Body of pancreas (tissue), 4 donors: ENCODE measurements at regions not wholly inside any gene's neighbourhood (a gene's known extent, or its start where the extent isn't known, plus 50 kb on each side); places are given as distances from the start of the nearest gene placed in this dataset.
A peak's percentile ranks its signal among the peaks of the same experiment; 100 is the strongest.

Experiments
- ATAC-seq: fragments of 150-250 bp; one replicate; pipeline ENCODE4 v1.9.1; 2016
- DNase-seq, 4 donors: peaks; one replicate each; pipeline ENCODE4 v3.0.0-alpha.2; 2019
- H3K27ac ChIP-seq, 4 donors: fragments of 200-600 bp; sonication (generic); 1 replicate in 3 of 4; 2 replicates in 1 of 4; pipeline versions ENCODE4 v1.5.1 to v1.6.1; 2016 to 2019; ENCODE audit warnings: mild to moderate bottlenecking in 1 of 4, mixed read lengths in 1 of 4, moderate library complexity in 1 of 4
- H3K27me3 ChIP-seq, 2 donors: fragments of 200-600 bp; sonication (generic); one replicate each; pipeline ENCODE4 v1.6.0; 2016; ENCODE audit warnings: mild to moderate bottlenecking in 1 of 2
- H3K36me3 ChIP-seq, 2 donors: fragments of 200-600 bp; sonication (generic); replicated peaks in 1 of 2; 2 replicates each; pipeline ENCODE4 v1.5.1; 2016; ENCODE audit warnings: low read depth in 2 of 2; ENCODE audit not compliant: insufficient read depth in 1 of 2
- H3K4me1 ChIP-seq: fragments of 200-600 bp; sonication (generic); one replicate; pipeline ENCODE4 v1.6.0; 2016
- H3K4me3 ChIP-seq, 2 donors: fragments of 200-600 bp; sonication (generic); 1 replicate in 1 of 2; 2 replicates in 1 of 2; pipeline ENCODE4 v1.5.1; 2016 to 2019
- H3K9me3 ChIP-seq, 3 donors: fragments of 200-600 bp; sonication (generic); 1 replicate in 2 of 3; 2 replicates in 1 of 3; pipeline ENCODE4 v1.5.1; 2016
- POLR2A ChIP-seq, 3 donors: fragments of 450-650 bp; IDR thresholded peaks; one replicate each; pipeline ENCODE4 v1.6.1; 2016; ENCODE audit warnings: antibody characterized with exemption in 3 of 3, mild to moderate bottlenecking in 2 of 3
- WGBS, 2 donors: methylation state at CpG; one replicate each; pipeline ENCODE4 v1.1.5; 2017; 5-methylcytosine and 5-hydroxymethylcytosine counted together
- intact Hi-C: fragments of 100-400 bp; cut with DNase I; formaldehyde crosslinking; loops from one replicate; pipeline ENCODE4 v1.15.1; 2023
- TF ChIP-seq, protein P1 (sequence below), 7 experiments: fragments of 450-650 bp in 4 of 7; fragments of 200-600 bp in 3 of 7; sonication (generic) in 3 of 7; IDR thresholded peaks; one replicate each; pipeline ENCODE4 v1.5.1; 2016 to 2019; ENCODE audit warnings: antibody characterized with exemption in 7 of 7

DNA sequence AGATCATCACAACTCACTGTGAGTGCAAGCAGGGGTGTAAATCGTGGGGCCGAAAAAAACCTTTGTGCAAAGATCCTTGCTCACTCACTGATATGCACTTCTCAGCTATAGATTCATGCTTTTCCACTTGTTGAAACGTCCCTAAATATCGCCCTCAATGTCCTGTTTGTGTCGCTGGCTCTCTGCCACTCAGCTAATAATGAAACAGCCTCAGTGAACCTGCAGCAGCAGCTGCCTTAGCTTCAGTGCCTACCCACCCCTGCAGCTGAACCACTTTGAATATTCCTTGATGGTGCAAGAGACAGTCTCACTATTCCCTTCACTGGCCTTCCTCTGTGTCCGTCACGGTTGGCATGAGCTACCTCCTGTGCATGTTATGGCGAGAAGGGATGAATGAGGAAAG is 128.9 kb upstream of the NAA20 start:
- H3K36me3 ChIP-seq, result no peaks in the 10 kb centered on the region
- H3K27ac ChIP-seq, result peak overlapping the region; percentile 5 to 77 (median 68)
- H3K4me3 ChIP-seq, result no peak overlapping the region
- ATAC-seq (no peak), DNase-seq (peak in 1 of 4 donors; percentile 22)
- peaks cover 55% of the 10 kb centered on the region for H3K4me1 ChIP-seq
- H3K27me3 ChIP-seq, result no peaks in the 10 kb centered on the region
- H3K9me3 ChIP-seq, result no peaks in the 10 kb centered on the region
- 59 to 72% methylated on average over 8 of the region's 8 CpGs for WGBS, 2 donors
- TF ChIP-seq, protein P1, sequence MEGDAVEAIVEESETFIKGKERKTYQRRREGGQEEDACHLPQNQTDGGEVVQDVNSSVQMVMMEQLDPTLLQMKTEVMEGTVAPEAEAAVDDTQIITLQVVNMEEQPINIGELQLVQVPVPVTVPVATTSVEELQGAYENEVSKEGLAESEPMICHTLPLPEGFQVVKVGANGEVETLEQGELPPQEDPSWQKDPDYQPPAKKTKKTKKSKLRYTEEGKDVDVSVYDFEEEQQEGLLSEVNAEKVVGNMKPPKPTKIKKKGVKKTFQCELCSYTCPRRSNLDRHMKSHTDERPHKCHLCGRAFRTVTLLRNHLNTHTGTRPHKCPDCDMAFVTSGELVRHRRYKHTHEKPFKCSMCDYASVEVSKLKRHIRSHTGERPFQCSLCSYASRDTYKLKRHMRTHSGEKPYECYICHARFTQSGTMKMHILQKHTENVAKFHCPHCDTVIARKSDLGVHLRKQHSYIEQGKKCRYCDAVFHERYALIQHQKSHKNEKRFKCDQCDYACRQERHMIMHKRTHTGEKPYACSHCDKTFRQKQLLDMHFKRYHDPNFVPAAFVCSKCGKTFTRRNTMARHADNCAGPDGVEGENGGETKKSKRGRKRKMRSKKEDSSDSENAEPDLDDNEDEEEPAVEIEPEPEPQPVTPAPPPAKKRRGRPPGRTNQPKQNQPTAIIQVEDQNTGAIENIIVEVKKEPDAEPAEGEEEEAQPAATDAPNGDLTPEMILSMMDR (IDR thresholded peaks at IDR 0.05), result no peak
- TF ChIP-seq POLR2A (IDR thresholded peaks at IDR 0.05), result no peak
- intact Hi-C loops, result no loop called here

- Histone ChIP-seq H3K4me1 (peaks cover 55% of the 10 kb centered on the region), H3K4me3 (no peak overlapping the region), H3K27ac (peak overlapping the region; percentile 9 to 77 (median 68)), H3K27me3 (no peaks in the 10 kb centered on the region), H3K9me3 (no peaks in the 10 kb centered on the region), H3K36me3 (no peaks in the 10 kb centered on the region)
- peak; percentile 21 to 49 (median 34) for DNase-seq
- TF ChIP-seq POLR2A (IDR thresholded peaks at IDR 0.05), result peak in 1 of 3 donors; percentile 29
- TF ChIP-seq, protein P1 (IDR thresholded peaks at IDR 0.05), result no peak
- 7 to 32% methylated on average over 15 to 21 of the region's 21 CpGs for WGBS, 2 donors
- intact Hi-C loops, result no loop called here
- ATAC-seq, result peak; percentile 59
Observed at GRCh38 chr20:19889011-19889953, 127.9 kb upstream of the NAA20 start.

DNA sequence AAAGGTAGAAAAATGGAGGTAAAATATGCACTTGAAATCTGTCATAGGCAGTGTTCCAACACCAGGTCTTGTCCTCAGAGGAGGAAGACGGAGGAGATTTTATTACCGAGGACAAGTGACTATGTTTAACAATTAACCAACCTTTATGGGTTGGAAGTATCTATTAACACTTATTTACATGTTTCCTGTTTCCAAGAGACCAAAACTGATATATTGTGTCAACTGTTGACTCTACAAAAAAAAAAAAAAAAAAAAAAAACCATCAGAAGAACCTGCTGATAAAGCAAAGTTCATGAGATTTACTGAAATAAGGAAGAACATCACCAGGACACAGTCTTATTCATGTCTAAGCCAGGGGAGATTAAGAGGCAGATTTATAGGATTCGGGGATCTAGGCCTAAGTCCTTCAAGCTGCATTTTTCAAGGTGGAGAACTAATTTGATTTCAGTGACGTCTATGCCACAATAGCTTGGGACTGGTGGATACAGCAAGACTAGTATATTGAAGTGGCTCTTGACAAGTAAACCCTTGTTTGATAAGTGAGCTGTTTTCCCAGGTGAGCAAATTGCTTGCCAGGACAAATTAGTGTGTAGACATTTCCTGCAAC is 126.6 kb upstream of the NAA20 start:
- peak overlapping the region in 2 of 4 donors; percentile 76 to 77 for H3K27ac ChIP-seq
- 30 to 44% methylated on average over 4 of the region's 4 CpGs for WGBS, 2 donors
- intact Hi-C loops, result no loop called here
- H3K27me3 ChIP-seq, result no peaks in the 10 kb centered on the region
- TF ChIP-seq POLR2A (IDR thresholded peaks at IDR 0.05), result no peak
- TF ChIP-seq, protein P1 (IDR thresholded peaks at IDR 0.05), result no peak
- ATAC-seq (peak; percentile 47), DNase-seq (no peak)
- H3K4me3 ChIP-seq, result no peak overlapping the region
- peaks cover 54% of the 10 kb centered on the region for H3K4me1 ChIP-seq
- no peaks in the 10 kb centered on the region for H3K9me3 ChIP-seq
- H3K36me3 ChIP-seq, result no peaks in the 10 kb centered on the region

GRCh38 chr20:19893356-19893755 is 123.8 kb upstream of the NAA20 start:
- no peaks in the 10 kb centered on the region for H3K36me3 ChIP-seq
- no peaks in the 10 kb centered on the region for H3K27me3 ChIP-seq
- no peak overlapping the region for H3K4me3 ChIP-seq
- ATAC-seq (no peak), DNase-seq (no peak)
- intact Hi-C loops, result no loop called here
- 93 to 97% methylated on average over 4 of the region's 4 CpGs for WGBS, 2 donors
- H3K9me3 ChIP-seq, result no peaks in the 10 kb centered on the region
- TF ChIP-seq, protein P1 (IDR thresholded peaks at IDR 0.05), result no peak
- no peak for TF ChIP-seq POLR2A (IDR thresholded peaks at IDR 0.05)
- peaks cover 31% of the 10 kb centered on the region for H3K4me1 ChIP-seq
- no peak overlapping the region for H3K27ac ChIP-seq
